Mesenchymal stem cell (in vitro differentiated cells and primary cell): ENCODE measurements at regions not wholly inside any gene's neighbourhood (a gene's known extent, or its start where the extent isn't known, plus 50 kb on each side); places are given as distances from the start of the nearest gene placed in this dataset.

Experiments used
- DNase-seq: peaks from one replicate; pipeline ENCODE4 v3.0.0-alpha.2; 2013
- H2AFZ ChIP-seq: one replicate; pipeline ENCODE4 v1.6.1; 2013; ENCODE audit warnings: low read depth, mild to moderate bottlenecking, control low read depth, inconsistent platforms, low read length, moderate library complexity
- H2AK5ac ChIP-seq: 2 replicates; pipeline ENCODE4 v1.6.1; 2013; ENCODE audit warnings: low read length, moderate library complexity, mild to moderate bottlenecking, inconsistent platforms; ENCODE audit not compliant: severe bottlenecking
- H2BK120ac ChIP-seq: one replicate; pipeline ENCODE4 v1.6.1; 2013; ENCODE audit warnings: low read depth, mild to moderate bottlenecking, inconsistent platforms, low read length, moderate library complexity
- H2BK12ac ChIP-seq, 2 experiments: one replicate each; pipeline ENCODE4 v1.6.1; 2013; ENCODE audit warnings: inconsistent platforms in 2 of 2, low read length in 2 of 2, mild to moderate bottlenecking in 2 of 2, moderate library complexity in 2 of 2, control low read depth in 1 of 2
- H2BK15ac ChIP-seq: one replicate; pipeline ENCODE4 v1.6.1; 2013; ENCODE audit warnings: mild to moderate bottlenecking, low read depth, inconsistent platforms; ENCODE audit not compliant: poor library complexity, severe bottlenecking
- H2BK5ac ChIP-seq: 2 replicates; pipeline ENCODE4 v1.6.1; 2013; ENCODE audit warnings: low read depth, mild to moderate bottlenecking, low read length, control low read depth, inconsistent platforms; ENCODE audit not compliant: poor library complexity, severe bottlenecking
- H3K14ac ChIP-seq, 2 experiments: one replicate each; pipeline ENCODE4 v1.6.1; 2013; ENCODE audit warnings: inconsistent platforms in 2 of 2, low read length in 2 of 2, control low read depth in 1 of 2, mild to moderate bottlenecking in 1 of 2, moderate library complexity in 1 of 2
- H3K18ac ChIP-seq, 2 experiments: one replicate each; pipeline ENCODE4 v1.6.1; 2013; ENCODE audit warnings: inconsistent platforms in 2 of 2, low read length in 2 of 2, control low read depth in 1 of 2, low read depth in 1 of 2, mild to moderate bottlenecking in 1 of 2
- H3K23ac ChIP-seq, 2 experiments: one replicate each; pipeline ENCODE4 v1.6.1; 2013; ENCODE audit warnings: inconsistent platforms in 2 of 2, low read length in 2 of 2, mild to moderate bottlenecking in 2 of 2, moderate library complexity in 2 of 2, control low read depth in 1 of 2
- H3K27ac ChIP-seq: 2 replicates; pipeline ENCODE4 v1.5.1; 2013; ENCODE audit warnings: mild to moderate bottlenecking, moderate library complexity, low read length, control low read depth, inconsistent platforms; ENCODE audit not compliant: poor library complexity, severe bottlenecking
- H3K27me3 ChIP-seq, 2 experiments: 2 replicates each; pipeline versions ENCODE4 v1.6.1 to v1.7.0; 2013; ENCODE audit warnings: low read length in 2 of 2, mild to moderate bottlenecking in 2 of 2, moderate library complexity in 2 of 2, control low read depth in 1 of 2, inconsistent platforms in 1 of 2; ENCODE audit not compliant: control insufficient read depth in 1 of 2, insufficient read depth in 1 of 2
- H3K36me3 ChIP-seq, 2 experiments: 2 replicates each; pipeline versions ENCODE4 v1.6.1 to v1.7.0; 2013; ENCODE audit warnings: low read length in 2 of 2, control low read depth in 1 of 2, inconsistent platforms in 1 of 2, low read depth in 1 of 2, mild to moderate bottlenecking in 1 of 2; ENCODE audit not compliant: insufficient read depth in 2 of 2, control insufficient read depth in 1 of 2
- H3K4ac ChIP-seq, 2 experiments: one replicate each; pipeline ENCODE4 v1.6.1; 2013; ENCODE audit warnings: inconsistent platforms in 2 of 2, low read length in 2 of 2, mild to moderate bottlenecking in 2 of 2, moderate library complexity in 2 of 2, control low read depth in 1 of 2, low read depth in 1 of 2
- H3K4me1 ChIP-seq: 2 replicates; pipeline ENCODE4 v1.6.1; 2013; ENCODE audit warnings: low read depth, low read length, control low read depth; ENCODE audit not compliant: control insufficient read depth, insufficient read depth
- H3K4me2 ChIP-seq: 2 replicates; pipeline ENCODE4 v1.6.1; 2013; ENCODE audit warnings: low read length, mild to moderate bottlenecking, inconsistent platforms; ENCODE audit not compliant: poor library complexity, severe bottlenecking
- H3K4me3 ChIP-seq, 2 experiments: 2 replicates each; pipeline versions ENCODE4 v1.5.1 to v1.7.0; 2013; ENCODE audit warnings: low read length in 2 of 2, mild to moderate bottlenecking in 2 of 2, control low read depth in 1 of 2, low read depth in 1 of 2; ENCODE audit not compliant: insufficient read depth in 1 of 2
- H3K79me1 ChIP-seq: replicated peaks from 2 replicates; pipeline ENCODE4 v1.6.1; 2013; ENCODE audit warnings: mild to moderate bottlenecking, control low read depth, low read length, inconsistent platforms; ENCODE audit not compliant: poor library complexity, severe bottlenecking
- H3K9ac ChIP-seq: 2 replicates; pipeline ENCODE4 v1.7.0; 2013; ENCODE audit warnings: mild to moderate bottlenecking, low read length, moderate library complexity
- H3K9me3 ChIP-seq: 2 replicates; pipeline ENCODE4 v1.7.0; 2013; ENCODE audit warnings: mild to moderate bottlenecking, low read length; ENCODE audit not compliant: control insufficient read depth
- H4K8ac ChIP-seq: one replicate; pipeline ENCODE4 v1.6.1; 2013; ENCODE audit warnings: inconsistent platforms, mild to moderate bottlenecking, low read length, moderate library complexity
- H4K91ac ChIP-seq: one replicate; pipeline ENCODE4 v1.6.1; 2013; ENCODE audit warnings: mild to moderate bottlenecking, low read length, inconsistent platforms
- WGBS: methylation state at CpG from one replicate; pipeline ENCODE4 v1.1.7; 2013; ENCODE audit warnings: mixed read lengths; 5-methylcytosine and 5-hydroxymethylcytosine counted together

- Histone ChIP-seq H4K91ac (no peak overlapping the region), H2AK5ac (no peak overlapping the region), H3K4me1 (no peaks in the 10 kb centered on the region), H3K14ac (no peak overlapping the region), H4K8ac (no peak overlapping the region), H3K18ac (no peak overlapping the region), H2AFZ (no peak overlapping the region), H3K27me3 (no peaks in the 10 kb centered on the region), H3K23ac (no peak overlapping the region), H3K79me1 (no peaks in the 10 kb centered on the region), H3K4me2 (no peak overlapping the region), H3K9ac (no peak overlapping the region), H2BK15ac (no peak overlapping the region), H2BK120ac (no peak overlapping the region), H3K4me3 (no peak overlapping the region), H2BK12ac (no peak overlapping the region), H2BK5ac (no peak overlapping the region), H3K36me3 (no peaks in the 10 kb centered on the region), H3K4ac (no peak overlapping the region), H3K27ac (no peak overlapping the region), H3K9me3 (no peaks in the 10 kb centered on the region)
- no peak for DNase-seq
- 63% methylated on average over 4 of the region's 4 CpGs for WGBS
These were observed 726.4 kb upstream of the TYRP1 start for GRCh38 chr9:11966786-11967185.

GRCh38 chr9:11968631-11969030 lies 724.6 kb upstream of the TYRP1 start:
- no peak overlapping the region for H3K9ac ChIP-seq

GRCh38 chr9:11973011-11973410 lies 720.2 kb upstream of the TYRP1 start:
- no peaks in the 10 kb centered on the region for H3K36me3 ChIP-seq
- no peak overlapping the region for H2BK15ac ChIP-seq
- no peak overlapping the region for H2AFZ ChIP-seq
- no peak overlapping the region for H2BK12ac ChIP-seq
- no peak overlapping the region for H3K14ac ChIP-seq
- H3K4me3 ChIP-seq: no peak overlapping the region
- WGBS: no CpG with 5 or more reads among the region's 1 CpG
- no peaks in the 10 kb centered on the region for H3K79me1 ChIP-seq
- peaks cover 3% of the 10 kb centered on the region for H3K9me3 ChIP-seq
- H2BK120ac ChIP-seq: no peak overlapping the region
- no peak overlapping the region for H2BK5ac ChIP-seq
- H4K8ac ChIP-seq: no peak overlapping the region
- H3K27ac ChIP-seq: no peak overlapping the region
- no peak overlapping the region for H3K18ac ChIP-seq
- H3K4me1 ChIP-seq: no peaks in the 10 kb centered on the region
- H2AK5ac ChIP-seq: no peak overlapping the region
- H4K91ac ChIP-seq: no peak overlapping the region
- H3K4me2 ChIP-seq: no peak overlapping the region
- no peak overlapping the region for H3K9ac ChIP-seq
- H3K23ac ChIP-seq: no peak overlapping the region
- no peak overlapping the region for H3K4ac ChIP-seq
- no peak for DNase-seq
- H3K27me3 ChIP-seq: no peaks in the 10 kb centered on the region

More at GRCh38 chr9:11968631-11969030, 724.6 kb upstream of the TYRP1 start:
- 79% methylated on average over 1 of the region's 1 CpG for WGBS
- no peak overlapping the region for H4K8ac ChIP-seq
- H2BK5ac ChIP-seq: no peak overlapping the region
- H2AFZ ChIP-seq: no peak overlapping the region
- H3K36me3 ChIP-seq: no peaks in the 10 kb centered on the region
- no peak overlapping the region for H3K18ac ChIP-seq
- H3K79me1 ChIP-seq: no peaks in the 10 kb centered on the region
- no peak overlapping the region for H3K23ac ChIP-seq
- H3K4me2 ChIP-seq: no peak overlapping the region
- H3K27me3 ChIP-seq: no peaks in the 10 kb centered on the region
- H4K91ac ChIP-seq: no peak overlapping the region
- H3K4me1 ChIP-seq: no peaks in the 10 kb centered on the region
- no peak overlapping the region for H3K27ac ChIP-seq
- no peak overlapping the region for H2BK12ac ChIP-seq
- no peaks in the 10 kb centered on the region for H3K9me3 ChIP-seq
- no peak for DNase-seq
- no peak overlapping the region for H3K4ac ChIP-seq
- no peak overlapping the region for H2BK120ac ChIP-seq
- H2AK5ac ChIP-seq: no peak overlapping the region
- no peak overlapping the region for H2BK15ac ChIP-seq
- H3K14ac ChIP-seq: no peak overlapping the region
- no peak overlapping the region for H3K4me3 ChIP-seq

GRCh38 chr9:11973511-11973910 lies 719.7 kb upstream of the TYRP1 start:
- Histone ChIP-seq H2BK12ac (no peak overlapping the region), H3K4ac (no peak overlapping the region), H2AFZ (no peak overlapping the region), H3K36me3 (no peaks in the 10 kb centered on the region), H3K4me2 (no peak overlapping the region), H4K91ac (no peak overlapping the region), H3K18ac (no peak overlapping the region), H2BK120ac (no peak overlapping the region), H3K4me3 (no peak overlapping the region), H2BK15ac (no peak overlapping the region), H4K8ac (no peak overlapping the region), H2BK5ac (no peak overlapping the region), H3K9ac (no peak overlapping the region), H3K23ac (no peak overlapping the region), H3K9me3 (peaks cover 3% of the 10 kb centered on the region), H3K27me3 (no peaks in the 10 kb centered on the region), H2AK5ac (no peak overlapping the region), H3K14ac (no peak overlapping the region), H3K79me1 (no peaks in the 10 kb centered on the region), H3K27ac (no peak overlapping the region), H3K4me1 (no peaks in the 10 kb centered on the region)
- no CpG with 5 or more reads among the region's 1 CpG for WGBS
- DNase-seq: no peak
